ENCODE measurements at regions not wholly inside any gene's neighbourhood (a gene's known extent, or its start where the extent isn't known, plus 50 kb on each side); places are given as distances from the start of the nearest gene placed in this dataset.
A peak's percentile ranks its signal among the peaks of the same experiment; 100 is the strongest.

GRCh38 chr1:219088778-219089557 is 84.7 kb upstream of the LYPLAL1 start (continued):
- TF ChIP-seq ZNF655 (CRISPR knock-in tag; IDR thresholded peaks at IDR 0.05) = no peak
- no peak for TF ChIP-seq PTBP1 (IDR thresholded peaks at IDR 0.05; ENCODE audit: low read depth, low read length)
- peak; percentile 94 for TF ChIP-seq LEF1 (IDR thresholded peaks at IDR 0.05)
- TF ChIP-seq EZH2 (IDR thresholded peaks at IDR 0.05; ENCODE audit: borderline replicate concordance, low read depth, low read length) = no peak
- TF ChIP-seq MTF1 (CRISPR knock-in tag; IDR thresholded peaks at IDR 0.05; ENCODE audit: borderline replicate concordance) = no peak
- TF ChIP-seq MEIS2 (IDR thresholded peaks at IDR 0.05; ENCODE audit: partially characterized antibody) = peak; percentile 32
- no peak for TF ChIP-seq PHF20 (IDR thresholded peaks at IDR 0.05; ENCODE audit: partially characterized antibody)
- peak; percentile 42 for TF ChIP-seq CCNT2 (IDR thresholded peaks at IDR 0.05; ENCODE audit: borderline replicate concordance, extremely low read depth, insufficient read length, low read depth, low read length)
- TF ChIP-seq ZNF589 (CRISPR knock-in tag; IDR thresholded peaks at IDR 0.05; ENCODE audit: low read depth) = peak; percentile 60; the same call in 1 of the 2 replicates
- no peak for TF ChIP-seq BCLAF1 (IDR thresholded peaks at IDR 0.05; ENCODE audit: borderline replicate concordance in 1 of 2, control insufficient read depth in 1 of 2, low read depth in 2 of 2, low read length in 1 of 2)
- TF ChIP-seq PPARD (CRISPR knock-in tag; IDR thresholded peaks at IDR 0.05) = no peak
- peak; percentile 60; the same call in 1 of the 2 replicates for TF ChIP-seq TARDBP (IDR thresholded peaks at IDR 0.05)
- TF ChIP-seq ELF2 (CRISPR knock-in tag; IDR thresholded peaks at IDR 0.05) = no peak
- TF ChIP-seq RAD51 (IDR thresholded peaks at IDR 0.05; ENCODE audit: borderline replicate concordance, low read depth) = 0 out of 2 replicates have a peak, but pooled peaks have one; percentile 20
- 0 out of 2 replicates have a peak, but pooled peaks have one; percentile 24 for TF ChIP-seq PKNOX1 (IDR thresholded peaks at IDR 0.05)
- no peak for TF ChIP-seq POLR2B (IDR thresholded peaks at IDR 0.05; ENCODE audit: low read depth, partially characterized antibody)
- TF ChIP-seq THRAP3 (IDR thresholded peaks at IDR 0.05; ENCODE audit: borderline replicate concordance) = no peak
- TF ChIP-seq CSDE1 (IDR thresholded peaks at IDR 0.05) = no peak
- TF ChIP-seq EP300 (IDR thresholded peaks at IDR 0.05; ENCODE audit: low read length) = peak; percentile 92
- no peak for TF ChIP-seq ZFP91 (CRISPR knock-in tag; IDR thresholded peaks at IDR 0.05)
- TF ChIP-seq RFX7 (CRISPR knock-in tag; IDR thresholded peaks at IDR 0.05) = no peak
- TF ChIP-seq ARID1B (IDR thresholded peaks at IDR 0.05) = peak; percentile 92
